Astrocyte of the hippocampus (primary cell): ENCODE measurements at regions not wholly inside any gene's neighbourhood (a gene's known extent, or its start where the extent isn't known, plus 50 kb on each side); places are given as distances from the start of the nearest gene placed in this dataset.

Source experiments
- DNase-seq: peaks from one replicate; pipeline ENCODE4 v3.0.0; 2011; ENCODE audit warnings: low read depth, low spot score

DNA sequence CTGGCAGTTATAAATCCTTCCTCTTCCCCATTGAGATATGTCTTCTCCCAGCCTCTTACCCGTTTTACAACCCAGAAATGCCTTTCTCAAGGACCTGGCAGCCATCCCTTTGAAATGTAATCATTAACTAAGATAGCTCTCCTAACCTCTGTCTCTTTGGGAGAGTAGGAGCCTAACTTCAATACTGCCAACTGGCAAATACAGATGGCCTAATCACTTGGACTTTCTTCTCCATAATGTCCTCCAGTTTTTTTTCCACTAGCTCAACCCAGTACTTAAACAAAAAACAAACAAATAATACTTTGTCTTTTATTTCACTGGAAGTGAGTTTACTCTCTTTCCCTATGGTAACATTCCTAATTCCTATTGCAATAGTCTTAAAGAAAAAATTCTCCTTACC, 1391.1 kb downstream of the SUCLG1 start:
- no peak for DNase-seq

DNA sequence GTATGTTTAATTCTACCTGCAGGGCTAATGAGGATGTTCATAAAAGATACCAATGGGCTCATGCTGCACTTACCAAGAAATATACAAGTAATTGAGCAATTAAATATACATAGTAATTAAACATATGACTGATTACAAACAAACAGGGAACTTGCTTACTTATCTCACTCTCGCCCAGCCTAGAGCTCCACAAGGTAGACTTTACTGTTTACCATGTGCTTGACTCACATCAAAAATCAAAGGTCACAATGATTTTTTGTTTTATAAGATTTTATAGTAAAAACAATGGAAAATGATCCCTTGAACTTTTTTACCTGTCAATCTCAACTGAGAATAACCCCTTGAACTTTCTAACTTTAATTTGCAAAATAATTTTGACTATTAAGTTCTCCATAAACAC, 1395.1 kb downstream of the SUCLG1 start:
- DNase-seq = no peak

DNA sequence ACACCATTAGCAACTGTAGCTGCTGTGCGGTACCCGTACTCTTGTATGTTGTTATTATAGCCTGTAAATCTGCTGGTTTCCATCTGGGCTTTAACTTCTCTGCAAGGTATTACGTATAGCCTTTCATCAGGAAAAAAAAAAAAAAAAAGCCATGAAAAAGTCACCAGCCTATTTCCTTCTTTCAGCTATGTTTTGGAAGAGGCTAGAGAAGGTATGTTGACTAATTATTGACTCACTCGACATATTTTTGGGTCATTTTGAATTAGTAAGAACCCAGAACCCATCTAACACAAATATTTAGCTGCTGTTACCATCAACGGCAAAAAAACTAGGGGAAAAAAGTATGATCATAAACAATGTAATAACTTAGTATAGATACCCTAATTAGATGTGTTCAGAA, 1395.6 kb downstream of the SUCLG1 start:
- no peak for DNase-seq

DNA sequence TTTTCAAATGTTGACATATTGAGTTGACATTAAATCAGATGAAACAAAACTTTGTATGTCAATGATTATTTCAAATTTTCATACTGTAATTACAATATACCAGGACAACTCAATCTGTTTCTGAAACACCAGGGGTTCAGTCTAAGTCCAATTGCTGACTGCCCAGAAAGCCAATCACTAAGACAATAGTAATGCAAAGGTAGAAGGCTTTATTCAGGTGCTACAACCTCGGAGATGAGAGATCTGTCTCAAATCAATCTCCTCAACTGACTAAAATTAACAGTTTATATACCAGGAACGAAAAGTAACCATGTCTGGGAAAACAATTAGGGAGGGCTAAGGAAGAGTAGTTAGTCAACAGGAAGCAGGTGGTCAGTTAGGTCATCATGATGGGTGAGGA, 1400.4 kb downstream of the SUCLG1 start:
- DNase-seq = no peak

DNA sequence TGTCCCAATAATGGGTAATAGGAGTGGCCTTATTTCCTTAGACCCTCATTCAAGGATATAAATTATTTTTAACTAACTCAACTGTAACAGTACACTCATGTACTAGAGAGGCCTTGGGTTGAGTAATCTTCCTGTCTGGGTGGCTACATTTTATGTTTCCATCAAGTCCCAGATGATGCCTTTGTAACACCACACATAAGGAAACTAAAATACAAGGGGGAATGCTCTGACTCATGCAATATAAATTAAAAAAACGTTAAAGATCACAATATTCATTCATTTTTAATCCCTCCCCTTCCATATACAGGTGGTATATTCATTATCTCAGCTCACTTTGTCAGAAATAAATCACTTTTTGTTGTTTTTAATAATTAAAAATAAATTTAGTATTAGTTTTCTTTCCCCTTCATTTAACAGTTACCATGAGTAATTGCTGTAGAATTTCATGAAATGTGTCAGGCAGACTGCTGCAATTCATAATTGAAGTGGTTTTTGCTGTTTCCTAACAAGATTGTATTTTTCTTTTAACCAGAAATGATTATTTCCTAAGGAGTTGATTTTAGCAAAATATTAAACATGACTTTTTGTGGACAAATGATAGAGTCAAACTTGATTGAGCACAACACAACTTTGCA, 1403.6 kb downstream of the SUCLG1 start:
- peak; percentile 66 for DNase-seq

DNA sequence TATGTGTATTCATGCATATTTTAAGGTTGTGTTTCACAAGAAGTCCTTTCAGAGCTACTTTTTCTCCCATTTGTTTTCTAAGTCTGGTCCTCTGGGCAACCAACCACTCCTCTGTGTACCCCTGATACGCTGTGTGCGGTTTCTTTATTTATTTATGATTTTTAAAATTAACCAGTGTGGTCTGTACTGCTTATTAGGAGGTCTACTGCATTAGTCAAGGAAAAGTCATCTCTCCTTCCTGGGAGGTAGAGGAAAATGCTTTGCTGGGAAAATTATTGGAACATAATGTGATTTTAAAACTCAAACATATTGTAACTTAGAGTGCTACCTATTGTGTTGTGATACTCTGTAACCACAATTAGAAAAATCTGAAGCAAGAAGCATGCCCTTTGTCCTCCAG, 1404.3 kb downstream of the SUCLG1 start:
- peak; percentile 14 for DNase-seq

DNA sequence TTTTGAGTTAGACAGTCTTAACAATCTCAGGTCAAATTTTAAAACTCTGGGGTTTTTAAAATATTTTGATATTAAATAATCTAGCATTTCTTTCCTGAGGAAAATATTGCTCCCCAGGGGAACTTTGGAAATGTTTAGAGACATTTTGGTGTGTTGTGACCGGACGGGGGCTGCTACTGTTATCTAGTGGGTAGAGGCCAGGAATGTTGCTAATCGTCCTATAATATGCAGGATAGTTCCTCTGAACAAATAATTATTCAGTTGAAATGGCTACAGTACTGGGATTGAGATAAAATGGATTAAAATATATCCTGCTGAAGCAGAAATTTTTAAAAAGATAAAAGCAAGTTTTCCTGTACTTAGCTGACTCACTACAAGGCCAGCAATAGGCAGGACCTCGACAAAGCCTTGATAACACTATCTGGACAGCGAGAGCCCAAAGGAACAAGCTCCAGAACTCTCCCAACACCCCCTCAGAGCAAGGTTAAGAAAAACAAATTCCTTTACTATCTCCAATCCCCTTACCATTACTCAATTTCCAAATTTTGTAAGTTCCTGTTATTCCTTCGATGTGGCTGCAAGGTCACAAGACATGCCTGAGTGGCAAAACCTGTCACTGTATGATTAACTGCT, 1407.4 kb downstream of the SUCLG1 start:
- no peak for DNase-seq

DNA sequence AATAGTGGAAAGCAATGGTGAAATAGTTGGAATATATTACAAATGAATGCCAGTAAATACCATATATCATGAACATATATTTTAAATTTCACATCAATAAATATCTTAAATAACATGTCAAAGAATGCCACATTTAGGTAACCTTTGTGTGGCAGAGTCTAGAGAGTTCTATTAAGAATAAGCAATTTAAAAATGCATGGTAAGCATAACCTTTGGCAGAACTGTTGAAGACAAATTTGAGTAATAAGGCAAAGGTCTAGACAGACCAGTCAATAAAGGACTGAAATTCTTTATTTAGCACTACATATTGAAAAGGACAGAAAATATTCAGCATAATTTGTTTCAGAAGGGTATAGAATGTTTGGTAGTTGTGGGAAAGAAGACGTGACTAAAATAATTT, 1417.0 kb downstream of the SUCLG1 start:
- DNase-seq = no peak

DNA sequence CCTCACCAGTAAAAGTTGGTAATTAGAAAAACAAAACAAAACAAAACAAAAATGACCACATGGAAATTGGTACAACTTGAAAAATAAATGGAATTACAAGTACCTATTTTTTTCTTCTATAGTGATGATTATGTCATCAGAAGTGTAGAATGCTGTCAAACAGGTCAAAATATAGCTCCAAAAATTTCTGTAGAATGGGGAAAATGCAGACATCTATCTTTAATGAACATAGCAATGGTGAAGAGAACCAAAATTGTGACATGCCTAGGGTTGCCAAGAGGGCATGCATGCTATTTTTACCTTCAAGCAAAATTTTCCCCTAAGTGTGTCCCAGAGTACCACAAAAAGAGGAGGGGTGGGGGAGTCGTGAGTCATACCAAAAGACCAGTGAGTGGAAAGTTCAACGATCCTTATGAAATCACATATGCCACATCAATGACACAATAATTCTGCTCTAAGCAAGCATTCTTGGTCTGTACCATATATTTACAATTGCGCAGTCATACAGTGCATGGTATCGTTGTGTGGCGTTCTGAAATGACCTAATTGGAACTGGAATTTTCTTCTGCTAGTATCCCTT, 1436.4 kb downstream of the SUCLG1 start:
- DNase-seq = no peak

DNA sequence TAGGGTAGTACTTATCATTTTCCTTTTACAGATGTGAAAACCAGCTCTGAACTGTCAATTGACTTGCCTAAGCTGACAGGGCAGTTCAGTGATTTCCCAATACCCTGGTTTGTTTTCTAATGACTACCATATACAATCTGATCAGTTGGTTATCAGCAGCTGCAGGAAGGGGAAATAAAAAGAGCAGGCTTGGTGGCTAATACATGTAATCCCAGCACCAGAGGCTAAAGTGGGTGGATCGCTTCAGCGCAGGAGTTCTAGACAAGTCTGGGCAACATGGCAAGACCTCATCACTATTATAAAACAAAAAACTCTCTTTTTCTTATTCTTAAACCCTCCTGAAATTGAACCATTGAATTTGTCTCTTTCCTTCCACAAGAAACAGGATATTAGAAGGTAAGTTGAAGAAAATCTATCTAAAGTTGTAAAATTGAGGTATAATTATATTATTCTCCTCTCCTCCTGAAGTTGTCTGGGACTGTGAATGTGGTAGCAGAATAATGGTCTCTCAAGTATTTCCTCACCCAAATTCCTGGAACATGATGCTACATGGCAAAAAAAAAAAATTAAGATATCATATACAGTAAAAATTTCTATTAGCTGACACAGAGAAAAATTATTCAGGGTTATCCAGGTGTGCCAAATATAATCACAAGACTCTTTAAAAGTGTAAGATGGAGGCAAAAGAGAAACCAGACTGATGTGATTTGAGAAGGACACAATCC, 1441.6 kb downstream of the SUCLG1 start:
- no peak for DNase-seq

DNA sequence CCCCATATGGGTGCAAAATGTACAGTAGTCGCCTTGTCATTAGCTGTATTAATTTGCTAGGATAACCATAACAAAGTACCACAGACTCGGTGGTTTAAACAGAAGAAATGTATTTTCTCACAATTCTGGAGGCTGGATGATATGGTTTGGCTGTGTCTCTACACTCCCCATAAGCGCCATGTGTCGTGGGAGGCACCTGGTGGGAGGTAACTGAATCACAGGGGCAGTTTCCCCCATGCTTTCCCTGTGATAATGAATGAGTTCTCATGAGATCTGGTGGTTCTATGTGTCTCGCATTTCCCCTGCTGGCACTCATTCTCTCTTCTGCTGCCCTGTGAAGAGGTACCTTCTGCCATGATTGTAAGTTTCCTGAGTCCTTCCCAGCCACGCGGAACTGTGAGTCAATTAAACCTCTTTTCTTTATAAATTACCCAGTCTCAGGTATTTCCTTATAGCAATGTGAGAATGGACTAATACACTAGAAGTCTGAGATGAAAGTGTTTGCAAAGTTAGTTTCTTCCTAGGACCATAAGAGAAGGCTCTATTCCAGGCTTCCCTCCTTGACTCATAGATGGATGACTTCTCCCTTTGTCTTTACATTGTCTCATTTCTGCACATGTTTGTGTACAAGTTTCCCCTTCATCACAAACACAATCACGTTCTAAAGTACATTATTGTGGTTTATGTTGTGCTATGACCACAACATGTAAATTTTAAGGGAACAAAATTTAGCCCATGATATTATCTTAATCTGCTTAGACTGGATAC, 1442.6 kb downstream of the SUCLG1 start:
- DNase-seq = no peak

DNA sequence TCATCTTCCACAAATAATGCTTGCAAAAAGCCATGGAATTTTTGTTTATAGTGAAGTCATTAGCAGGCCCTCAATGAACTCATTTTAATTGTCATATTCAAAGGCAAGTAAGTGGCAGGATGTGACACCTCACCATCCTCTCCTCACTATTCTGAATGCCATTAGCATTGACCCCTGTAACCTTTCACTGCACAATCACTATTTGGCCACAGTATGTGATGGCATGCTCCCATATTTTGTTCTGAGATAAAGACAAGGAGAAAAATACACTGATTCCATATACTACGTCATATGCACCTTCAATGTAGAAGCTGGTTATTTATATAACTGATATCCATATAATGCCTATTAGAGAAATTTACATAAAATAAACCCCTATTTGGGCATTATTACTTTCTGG, 1443.2 kb downstream of the SUCLG1 start:
- no peak for DNase-seq

DNA sequence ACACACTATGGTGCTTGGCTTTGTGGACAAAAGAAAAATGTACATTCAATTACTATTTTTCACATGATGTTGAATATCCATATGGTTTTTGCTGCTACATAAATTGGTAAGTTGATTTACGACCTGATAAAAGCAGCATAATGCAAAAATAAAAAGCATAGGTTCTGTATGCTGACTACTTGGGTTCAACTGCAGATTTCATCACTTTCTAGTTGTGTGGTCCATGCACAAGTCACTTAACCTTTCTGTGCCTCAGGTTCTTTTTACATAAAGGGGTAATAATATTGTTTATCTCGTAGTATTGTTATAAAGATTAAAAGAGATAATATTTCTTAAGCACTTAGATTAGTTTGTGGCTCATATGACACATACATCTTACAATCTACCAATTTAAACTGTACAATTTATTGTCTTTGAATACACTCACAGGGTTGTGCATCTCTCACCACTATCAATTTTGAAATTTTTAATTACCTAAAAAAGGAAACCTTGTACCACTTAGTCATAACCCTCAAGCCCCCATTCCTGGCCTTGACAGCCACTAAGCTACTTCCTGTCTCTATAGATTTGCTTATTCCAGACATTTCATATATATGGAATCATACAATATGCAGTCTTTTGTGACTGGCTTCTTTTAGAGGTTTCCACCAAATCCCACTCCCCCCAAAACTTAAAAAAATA, 1443.9 kb downstream of the SUCLG1 start:
- DNase-seq = no peak

DNA sequence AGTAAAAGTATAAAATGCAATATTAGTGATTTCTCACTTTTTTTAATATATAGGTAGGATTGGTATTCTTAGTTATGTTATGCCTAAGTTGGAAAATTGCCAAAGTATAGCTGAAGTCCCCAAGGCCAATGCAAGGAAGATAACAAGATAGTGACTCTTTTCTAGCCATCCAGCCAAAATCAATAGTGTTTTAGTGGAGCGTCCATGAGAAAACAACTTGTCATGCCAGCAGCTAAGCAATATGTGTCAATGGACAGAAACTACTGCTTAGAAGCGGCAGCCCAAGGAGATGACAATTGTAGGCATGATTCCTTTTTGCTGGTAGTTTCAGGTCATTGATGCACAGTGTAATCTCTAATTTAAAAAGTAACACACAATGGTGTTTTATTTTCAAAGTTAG, 1444.6 kb downstream of the SUCLG1 start:
- no peak for DNase-seq

DNA sequence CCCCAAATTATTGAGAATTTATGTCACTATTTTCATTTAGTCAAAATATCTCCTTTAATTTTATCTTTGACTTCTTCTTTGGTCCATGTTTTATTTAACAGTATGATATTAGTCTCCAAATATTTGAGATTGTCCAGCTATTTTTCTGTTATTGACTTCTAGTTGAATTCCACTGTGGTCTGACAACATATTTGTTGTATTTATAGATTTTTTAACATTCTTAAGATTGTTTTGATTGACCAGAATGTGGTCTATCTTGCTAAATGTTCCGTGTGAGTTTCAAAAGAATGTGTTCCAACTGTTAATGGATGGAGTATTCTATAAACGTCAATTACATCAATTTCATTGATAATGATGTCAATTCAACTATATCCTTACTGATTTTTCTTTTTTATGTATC, 1452.1 kb downstream of the SUCLG1 start:
- peak; percentile 6 for DNase-seq

DNA sequence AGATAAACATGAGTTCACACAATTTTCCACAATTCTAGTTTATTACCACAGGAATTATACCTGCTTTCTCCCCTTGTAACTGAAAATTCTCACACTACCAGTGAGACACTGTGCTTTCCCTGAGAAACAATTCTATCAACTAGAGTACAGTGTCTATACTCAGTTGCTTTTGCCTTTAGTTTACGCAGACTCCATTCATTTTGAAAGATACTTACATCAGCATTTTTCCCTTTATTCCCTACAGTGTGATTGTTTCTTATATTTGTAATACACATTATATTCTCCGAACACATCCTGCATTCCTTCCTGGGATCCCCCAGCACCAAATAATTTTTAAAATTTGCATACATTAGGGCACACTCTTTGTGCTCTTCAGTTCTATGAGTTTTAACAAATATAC, 1455.5 kb downstream of the SUCLG1 start:
- no peak for DNase-seq

DNA sequence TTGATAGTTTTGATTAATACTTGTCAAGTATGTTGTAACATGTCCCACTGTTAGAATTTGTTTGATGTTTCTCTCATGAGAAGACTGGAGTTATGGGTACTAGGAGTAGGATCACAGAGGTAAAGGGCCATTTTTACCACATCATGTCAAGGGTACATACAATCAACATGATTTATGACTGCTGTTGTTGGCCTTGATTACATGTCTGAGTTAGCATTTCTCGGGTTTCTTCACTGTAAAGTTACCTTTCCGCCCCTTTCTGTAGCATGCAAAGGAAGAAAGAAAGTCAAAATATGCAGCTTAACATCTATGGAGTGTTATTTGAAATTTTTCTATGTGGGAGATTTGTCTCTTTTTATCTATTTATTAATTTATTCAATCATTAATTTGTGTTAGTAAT, 1456.4 kb downstream of the SUCLG1 start:
- no peak for DNase-seq

DNA sequence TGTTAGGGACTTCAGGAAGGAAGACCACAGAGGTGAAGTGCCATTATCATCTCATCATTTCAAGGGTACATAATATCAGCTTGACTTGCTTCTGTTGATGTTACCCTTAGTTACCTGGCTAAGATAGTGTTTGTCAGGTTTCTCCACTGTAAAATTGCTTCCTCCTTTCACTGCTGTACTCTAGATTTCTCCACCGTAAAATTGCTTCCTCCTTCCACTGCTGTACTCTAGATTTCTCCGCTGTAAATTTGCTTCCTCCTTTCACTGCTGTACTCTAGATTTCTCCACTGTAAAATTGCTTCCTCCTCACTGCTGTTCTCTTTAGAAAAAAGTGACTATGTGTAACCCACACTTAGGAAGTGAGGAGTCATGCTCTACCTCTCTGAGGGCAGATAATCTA, 1460.3 kb downstream of the SUCLG1 start:
- no peak for DNase-seq

DNA sequence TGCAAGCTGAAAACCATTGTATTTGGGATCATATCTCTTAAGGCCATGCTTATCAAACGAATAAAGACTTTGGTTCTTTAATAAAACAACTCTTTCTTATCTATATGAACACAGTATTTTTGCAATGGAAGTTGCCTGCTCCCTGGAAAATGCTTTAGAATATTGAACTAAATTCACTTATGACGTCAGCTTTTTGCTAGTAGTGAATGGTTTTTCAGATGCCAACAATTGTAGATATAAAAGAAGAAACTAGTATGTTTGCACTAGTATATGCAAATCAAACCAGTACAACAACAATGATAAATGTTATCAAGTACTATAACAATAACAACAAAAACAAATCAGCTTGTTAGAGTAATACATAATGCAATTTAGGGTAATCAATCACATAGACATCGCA, 1462.9 kb downstream of the SUCLG1 start:
- no peak for DNase-seq

DNA sequence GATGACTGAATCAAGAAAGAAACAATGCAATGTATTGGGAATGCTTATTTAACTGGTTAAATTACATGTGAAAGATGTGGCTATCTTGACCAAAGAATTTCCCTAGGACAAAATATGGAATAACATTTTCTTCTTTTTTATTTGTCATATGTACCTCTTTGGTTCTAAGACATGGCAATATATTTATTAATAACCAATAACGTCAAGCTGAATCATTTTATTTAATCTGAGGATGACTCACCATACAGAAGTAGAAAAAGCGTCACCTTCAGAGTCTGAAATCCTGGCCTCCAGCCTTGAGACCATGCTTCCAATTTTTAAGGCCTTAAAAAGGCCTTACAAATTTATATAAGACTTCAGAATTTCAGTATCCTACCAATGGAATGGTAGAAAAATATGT, 1464.9 kb downstream of the SUCLG1 start:
- DNase-seq = no peak

DNA sequence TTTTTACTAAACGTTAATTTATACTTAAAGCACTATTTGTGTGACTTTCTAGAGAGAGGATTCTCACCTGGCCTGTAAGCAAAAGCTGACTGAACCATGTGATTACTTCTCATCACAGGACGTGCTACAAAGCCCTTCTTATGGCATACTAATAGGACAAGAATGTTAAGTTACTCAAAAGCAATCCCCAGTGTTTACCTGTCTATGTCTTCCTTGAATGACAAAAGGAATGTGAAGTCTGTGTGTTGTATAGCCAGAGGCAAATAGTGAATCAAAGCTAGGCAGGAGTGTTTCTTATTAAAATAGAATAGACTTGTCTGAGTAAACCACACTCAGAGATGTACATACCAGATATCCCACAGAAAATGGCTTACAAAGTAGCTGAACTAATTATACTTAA, 1465.5 kb downstream of the SUCLG1 start:
- peak; percentile 33 for DNase-seq

DNA sequence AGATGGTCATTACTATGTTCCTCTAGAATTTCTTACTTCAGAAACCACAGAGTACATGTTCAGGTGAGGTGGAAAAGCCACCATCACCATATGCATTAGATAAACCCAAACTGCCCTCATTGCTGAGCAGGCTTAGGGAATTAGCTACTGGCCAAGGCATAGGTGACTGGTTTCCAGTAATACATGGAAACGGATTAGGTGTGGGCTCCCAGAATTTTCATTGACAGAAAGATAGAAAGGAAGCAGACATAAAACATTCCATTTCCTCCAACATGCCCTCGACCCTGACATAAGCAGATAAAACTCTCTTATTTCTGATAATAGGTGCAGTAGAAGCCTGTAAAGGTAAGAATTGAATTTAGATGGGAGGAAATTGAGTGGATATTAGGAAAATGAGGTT, 1466.1 kb downstream of the SUCLG1 start:
- DNase-seq = no peak
